SU-DHL-6 (cell line): ENCODE measurements at regions not wholly inside any gene's neighbourhood (a gene's known extent, or its start where the extent isn't known, plus 50 kb on each side); places are given as distances from the start of the nearest gene placed in this dataset.

Experiments used
- H2AFZ ChIP-seq: fragments of 200-600 bp; sonication (generic); 2 replicates; pipeline ENCODE4 v1.6.1; 2014; ENCODE audit warnings: low read depth, mild to moderate bottlenecking, moderate library complexity, mixed read lengths, antibody characterized with exemption, low read length; ENCODE audit not compliant: severe bottlenecking
- H3F3A ChIP-seq: fragments of 200-600 bp; shearing (Covaris generic); 2 replicates; pipeline ENCODE4 v1.6.0; 2016; ENCODE audit warnings: antibody characterized with exemption, mild to moderate bottlenecking; ENCODE audit not compliant: insufficient read depth
- H3K27ac ChIP-seq: fragments of 200-600 bp; sonication (generic); 2 replicates; pipeline ENCODE4 v1.5.1; 2016; ENCODE audit warnings: low read depth, mild to moderate bottlenecking, low read length, moderate library complexity, mixed read lengths
- H3K27me3 ChIP-seq: fragments of 200-600 bp; sonication (generic), shearing (Covaris generic); 2 replicates; pipeline ENCODE4 v1.6.0; 2014; ENCODE audit warnings: mild to moderate bottlenecking, low read length
- H3K36me3 ChIP-seq: fragments of 200-600 bp; sonication (generic); 2 replicates; pipeline ENCODE4 v1.6.1; 2014; ENCODE audit warnings: mild to moderate bottlenecking, low read length, mixed read lengths
- H3K4me2 ChIP-seq: fragments of 300-600, 200-600 bp; shearing (Covaris generic), sonication (generic); 2 replicates; pipeline ENCODE4 v1.6.0; 2014; ENCODE audit warnings: low read length, low read depth, mild to moderate bottlenecking; ENCODE audit not compliant: poor library complexity, severe bottlenecking
- H3K4me3 ChIP-seq: fragments of 200-600 bp; sonication (generic); 2 replicates; pipeline ENCODE4 v1.5.1; 2014; ENCODE audit warnings: antibody characterized with exemption, low read length, mild to moderate bottlenecking, mixed read lengths; ENCODE audit not compliant: insufficient read depth, poor library complexity, severe bottlenecking
- H3K79me2 ChIP-seq: fragments of 200-600 bp; sonication (generic); 2 replicates; pipeline ENCODE4 v1.6.1; 2014; ENCODE audit warnings: mild to moderate bottlenecking, low read length, moderate library complexity; ENCODE audit not compliant: insufficient read depth
- H3K9ac ChIP-seq: fragments of 200-600 bp; sonication (generic); 2 replicates; pipeline ENCODE4 v1.7.0; 2014; ENCODE audit warnings: mild to moderate bottlenecking, low read length
- H3K9me2 ChIP-seq: fragments of 200-600 bp; sonication (generic); replicated peaks from 2 replicates; pipeline ENCODE4 v1.6.1; 2014; ENCODE audit warnings: low read length; ENCODE audit not compliant: insufficient read depth
- H3K9me3 ChIP-seq: fragments of 200-600 bp; sonication (generic); 2 replicates; pipeline ENCODE4 v1.6.1; 2014; ENCODE audit warnings: low read length, mixed read lengths; ENCODE audit not compliant: insufficient read depth
- H4K20me1 ChIP-seq: fragments of 200-600 bp; sonication (generic); 2 replicates; pipeline ENCODE4 v1.6.1; 2014; ENCODE audit warnings: low read depth, mild to moderate bottlenecking, antibody characterized with exemption, low read length, moderate library complexity, mixed read lengths
- EZH2phosphoT487 ChIP-seq: fragments of 200-600 bp; sonication (generic), shearing (Covaris generic); conservative IDR thresholded peaks from 2 replicates; pipeline ENCODE4 v1.6.1; 2018; ENCODE audit warnings: mild to moderate bottlenecking, antibody characterized with exemption, low read length, moderate library complexity, mixed read lengths
- TF ChIP-seq, protein P1 (sequence below): fragments of 200-600 bp; sonication (generic); IDR thresholded peaks from one replicate; pipeline ENCODE4 v1.5.1; 2017; ENCODE audit warnings: antibody characterized with exemption, mild to moderate bottlenecking, low read length, moderate library complexity; ENCODE audit not compliant: insufficient read depth, poor library complexity, severe bottlenecking

DNA sequence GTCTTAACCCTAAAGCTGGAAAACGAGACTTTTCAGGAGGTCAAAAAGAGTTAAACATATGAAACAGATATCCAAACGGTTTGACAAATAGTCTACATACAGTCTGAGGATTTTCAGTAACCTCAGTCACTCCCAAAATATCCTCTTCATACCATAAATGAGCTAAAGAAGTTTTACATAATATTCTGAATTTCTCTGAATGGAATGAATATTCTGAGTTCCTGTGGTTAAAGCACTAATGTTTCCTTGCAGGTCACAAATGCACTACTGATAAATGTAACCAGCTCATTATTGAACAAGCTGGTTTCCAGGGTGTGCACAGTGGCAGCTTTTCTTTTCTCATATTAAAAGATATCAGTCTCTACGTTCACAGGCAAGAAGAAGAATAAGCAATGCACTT is 137.4 kb upstream of the POU1F1 start:
- Histone ChIP-seq H3K9me2 (no peaks in the 10 kb centered on the region), H3K9ac (no peak overlapping the region), H3K27me3 (no peaks in the 10 kb centered on the region), H2AFZ (no peak overlapping the region), H3K4me2 (no peak overlapping the region), H3K4me3 (no peak overlapping the region), H3K9me3 (no peaks in the 10 kb centered on the region), H3K79me2 (no peaks in the 10 kb centered on the region), H3K27ac (no peak overlapping the region), H3F3A (no peaks in the 10 kb centered on the region), H3K36me3 (no peaks in the 10 kb centered on the region), H4K20me1 (no peaks in the 10 kb centered on the region)
- TF ChIP-seq, protein P1, sequence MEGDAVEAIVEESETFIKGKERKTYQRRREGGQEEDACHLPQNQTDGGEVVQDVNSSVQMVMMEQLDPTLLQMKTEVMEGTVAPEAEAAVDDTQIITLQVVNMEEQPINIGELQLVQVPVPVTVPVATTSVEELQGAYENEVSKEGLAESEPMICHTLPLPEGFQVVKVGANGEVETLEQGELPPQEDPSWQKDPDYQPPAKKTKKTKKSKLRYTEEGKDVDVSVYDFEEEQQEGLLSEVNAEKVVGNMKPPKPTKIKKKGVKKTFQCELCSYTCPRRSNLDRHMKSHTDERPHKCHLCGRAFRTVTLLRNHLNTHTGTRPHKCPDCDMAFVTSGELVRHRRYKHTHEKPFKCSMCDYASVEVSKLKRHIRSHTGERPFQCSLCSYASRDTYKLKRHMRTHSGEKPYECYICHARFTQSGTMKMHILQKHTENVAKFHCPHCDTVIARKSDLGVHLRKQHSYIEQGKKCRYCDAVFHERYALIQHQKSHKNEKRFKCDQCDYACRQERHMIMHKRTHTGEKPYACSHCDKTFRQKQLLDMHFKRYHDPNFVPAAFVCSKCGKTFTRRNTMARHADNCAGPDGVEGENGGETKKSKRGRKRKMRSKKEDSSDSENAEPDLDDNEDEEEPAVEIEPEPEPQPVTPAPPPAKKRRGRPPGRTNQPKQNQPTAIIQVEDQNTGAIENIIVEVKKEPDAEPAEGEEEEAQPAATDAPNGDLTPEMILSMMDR: no peak
- TF ChIP-seq EZH2phosphoT487: no peak

DNA sequence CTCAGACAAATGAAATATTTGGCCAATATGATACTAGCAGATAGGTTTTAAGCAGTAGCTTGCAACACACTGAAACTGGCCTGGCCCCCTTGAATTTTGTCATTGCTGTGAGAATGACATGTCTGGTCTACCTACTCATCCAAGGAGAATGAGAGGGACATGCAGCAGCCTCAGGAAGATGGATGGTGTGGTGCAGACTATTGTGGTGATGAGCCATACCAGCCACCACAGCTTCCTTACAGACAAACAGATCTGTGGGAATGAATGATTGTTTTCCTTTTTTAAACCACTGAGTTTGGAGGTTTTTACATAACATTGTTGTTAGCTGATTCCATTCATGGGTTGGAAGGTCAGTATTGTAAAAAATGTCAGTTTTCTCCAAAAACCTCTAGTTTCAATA is 133.7 kb upstream of the POU1F1 start:
- Histone ChIP-seq H3K4me3 (no peak overlapping the region), H3K27me3 (no peaks in the 10 kb centered on the region; the same call in 1 of the 2 replicates)

DNA sequence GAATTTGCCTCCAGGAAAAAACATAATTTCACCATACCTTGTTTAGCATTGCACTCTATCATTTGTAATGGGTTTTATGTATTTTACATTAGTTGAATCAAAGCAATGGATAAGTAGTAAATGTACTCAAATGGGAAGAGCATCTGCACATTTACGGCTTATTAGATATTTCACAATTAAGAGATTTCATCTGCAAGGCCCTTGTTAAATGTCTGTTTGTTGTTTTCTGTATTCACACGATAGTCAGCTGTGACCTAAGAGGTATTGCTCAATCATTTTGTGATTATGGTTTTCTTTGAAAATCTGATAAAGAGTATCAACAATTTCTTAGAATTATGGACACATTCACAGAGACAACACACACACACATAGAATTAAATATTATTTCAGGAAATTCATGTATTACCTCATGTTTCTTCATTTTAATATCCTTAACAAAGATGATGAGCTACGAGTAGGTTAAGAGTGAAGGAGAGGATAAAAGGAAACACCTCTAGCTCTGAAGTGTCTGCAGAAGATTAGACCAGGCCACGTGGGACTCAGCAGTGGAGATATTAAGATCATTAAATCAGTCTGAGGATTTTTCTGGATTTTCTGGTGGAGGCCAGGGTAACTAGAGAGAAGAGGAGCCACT is 121.9 kb upstream of the POU1F1 start:
- TF ChIP-seq, protein P1: no peak
- no peak for TF ChIP-seq EZH2phosphoT487
- Histone ChIP-seq H3K27me3 (no peaks in the 10 kb centered on the region), H3K4me2 (no peak overlapping the region)

More for the DNA sequence above, 133.7 kb upstream of the POU1F1 start:
- H3F3A ChIP-seq: no peaks in the 10 kb centered on the region
- H3K9me2 ChIP-seq: no peaks in the 10 kb centered on the region
- H3K36me3 ChIP-seq: no peaks in the 10 kb centered on the region
- no peak overlapping the region for H3K4me2 ChIP-seq
- H3K79me2 ChIP-seq: no peaks in the 10 kb centered on the region
- H3K9ac ChIP-seq: no peak overlapping the region
- no peak overlapping the region for H3K27ac ChIP-seq
- no peaks in the 10 kb centered on the region for H3K9me3 ChIP-seq
- no peak overlapping the region for H2AFZ ChIP-seq
- H4K20me1 ChIP-seq: no peaks in the 10 kb centered on the region
- no peak for TF ChIP-seq EZH2phosphoT487
- TF ChIP-seq, protein P1: no peak

More for the DNA sequence above, 121.9 kb upstream of the POU1F1 start:
- no peaks in the 10 kb centered on the region for H3F3A ChIP-seq
- no peak overlapping the region for H3K4me3 ChIP-seq
- H3K9me2 ChIP-seq: no peaks in the 10 kb centered on the region
- H3K79me2 ChIP-seq: no peaks in the 10 kb centered on the region
- H3K9ac ChIP-seq: no peak overlapping the region
- no peaks in the 10 kb centered on the region for H3K36me3 ChIP-seq
- no peak overlapping the region for H2AFZ ChIP-seq
- H3K9me3 ChIP-seq: no peaks in the 10 kb centered on the region
- no peaks in the 10 kb centered on the region for H4K20me1 ChIP-seq
- no peak overlapping the region for H3K27ac ChIP-seq
